Mesendoderm (in vitro differentiated cells): ENCODE measurements at regions not wholly inside any gene's neighbourhood (a gene's known extent, or its start where the extent isn't known, plus 50 kb on each side); places are given as distances from the start of the nearest gene placed in this dataset.

Experiments used
- DNase-seq: peaks from one replicate; pipeline ENCODE4 v3.0.0; 2013
- H2AK5ac ChIP-seq: 2 replicates; pipeline ENCODE4 v1.6.1; 2013; ENCODE audit warnings: low read length, inconsistent platforms
- H2BK120ac ChIP-seq: 2 replicates; pipeline ENCODE4 v1.6.1; 2013; ENCODE audit warnings: low read depth, mild to moderate bottlenecking, low read length, moderate library complexity, mixed read lengths
- H2BK15ac ChIP-seq: replicated peaks from 2 replicates; pipeline ENCODE4 v1.6.1; 2013; ENCODE audit warnings: low read depth, mild to moderate bottlenecking, moderate library complexity
- H2BK5ac ChIP-seq: 2 replicates; pipeline ENCODE4 v1.6.1; 2013; ENCODE audit warnings: low read length, inconsistent platforms
- H3K18ac ChIP-seq: 2 replicates; pipeline ENCODE4 v1.6.1; 2013; ENCODE audit warnings: mild to moderate bottlenecking, low read length, mixed read lengths
- H3K23ac ChIP-seq: one replicate; pipeline ENCODE4 v1.6.1; 2013; ENCODE audit warnings: low read length
- H3K27ac ChIP-seq: 2 replicates; pipeline ENCODE4 v1.5.1; 2013; ENCODE audit warnings: low read depth, mild to moderate bottlenecking, inconsistent platforms, low read length, moderate library complexity
- H3K27me3 ChIP-seq: 2 replicates; pipeline ENCODE4 v1.6.1; 2013; ENCODE audit warnings: low read length, control low read depth, mild to moderate bottlenecking, inconsistent platforms; ENCODE audit not compliant: insufficient read depth, poor library complexity
- H3K36me3 ChIP-seq: 2 replicates; pipeline ENCODE4 v1.6.1; 2013; ENCODE audit warnings: low read length, inconsistent platforms; ENCODE audit not compliant: control insufficient read depth, insufficient read depth
- H3K4ac ChIP-seq: one replicate; pipeline ENCODE4 v1.6.1; 2013; ENCODE audit warnings: low read depth, mild to moderate bottlenecking, low read length, moderate library complexity
- H3K4me1 ChIP-seq: 2 replicates; pipeline ENCODE4 v1.6.1; 2013; ENCODE audit warnings: low read depth, low read length, inconsistent platforms; ENCODE audit not compliant: control insufficient read depth
- H3K4me2 ChIP-seq: 2 replicates; pipeline ENCODE4 v1.6.1; 2013; ENCODE audit warnings: low read length
- H3K4me3 ChIP-seq: 2 replicates; pipeline ENCODE4 v1.5.1; 2013; ENCODE audit warnings: mild to moderate bottlenecking, low read length
- H3K56ac ChIP-seq: one replicate; pipeline ENCODE4 v1.6.1; 2013; ENCODE audit warnings: low read length
- H3K79me1 ChIP-seq: 2 replicates; pipeline ENCODE4 v1.6.1; 2013; ENCODE audit warnings: low read length, inconsistent platforms
- H3K79me2 ChIP-seq: 2 replicates; pipeline ENCODE4 v1.6.1; 2013; ENCODE audit warnings: mild to moderate bottlenecking, low read length; ENCODE audit not compliant: control insufficient read depth, insufficient read depth
- H3K9ac ChIP-seq: 2 replicates; pipeline ENCODE4 v1.6.1; 2013; ENCODE audit warnings: low read length, inconsistent platforms
- H4K5ac ChIP-seq: one replicate; pipeline ENCODE4 v1.6.1; 2013; ENCODE audit warnings: low read length
- H4K8ac ChIP-seq: one replicate; pipeline ENCODE4 v1.6.1; 2013; ENCODE audit warnings: low read depth, mild to moderate bottlenecking, control low read depth, low read length, moderate library complexity
- WGBS: extraction: QIAGEN DNeasy Blood & Tissue Kit; methylation state at CpG from one replicate; pipeline ENCODE4 v1.1.7; 2013; ENCODE audit warnings: low lambda C conversion rate, missing lambda C conversion rate; ENCODE audit not compliant: insufficient coverage; ENCODE audit errors: extremely low coverage; 5-methylcytosine and 5-hydroxymethylcytosine counted together

GRCh38 chr20:51953731-51954340 lies 151.5 kb upstream of the SALL4 start:
- Histone ChIP-seq H3K27me3 (no peaks in the 10 kb centered on the region), H3K4ac (no peak overlapping the region), H3K4me1 (peaks cover 5% of the 10 kb centered on the region), H4K5ac (no peak overlapping the region), H3K9ac (no peak overlapping the region), H3K79me2 (no peaks in the 10 kb centered on the region), H3K4me3 (no peak overlapping the region), H4K8ac (no peak overlapping the region), H3K23ac (no peak overlapping the region), H2BK120ac (no peak overlapping the region), H3K18ac (no peak overlapping the region), H3K27ac (no peak overlapping the region), H3K56ac (no peak overlapping the region), H3K4me2 (no peak overlapping the region), H2BK5ac (no peak overlapping the region), H2BK15ac (no peak overlapping the region), H3K36me3 (no peaks in the 10 kb centered on the region), H3K79me1 (no peaks in the 10 kb centered on the region), H2AK5ac (no peak overlapping the region)
- no CpG with 5 or more reads among the region's 8 CpGs for WGBS
- no peak for DNase-seq

- no peak overlapping the region for H3K4me3 ChIP-seq
- H3K4me2 ChIP-seq = no peak overlapping the region
- no peak overlapping the region for H3K56ac ChIP-seq
- no peak overlapping the region for H4K8ac ChIP-seq
- H3K27me3 ChIP-seq = no peaks in the 10 kb centered on the region
- no peak overlapping the region for H2BK5ac ChIP-seq
- no peaks in the 10 kb centered on the region for H3K79me1 ChIP-seq
- H3K36me3 ChIP-seq = no peaks in the 10 kb centered on the region
- H3K18ac ChIP-seq = no peak overlapping the region
- no CpG with 5 or more reads among the region's 4 CpGs for WGBS
- H3K9ac ChIP-seq = no peak overlapping the region
- no peak overlapping the region for H3K23ac ChIP-seq
- no peaks in the 10 kb centered on the region for H3K79me2 ChIP-seq
- H2BK120ac ChIP-seq = no peak overlapping the region
- no peak overlapping the region for H2BK15ac ChIP-seq
- no peaks in the 10 kb centered on the region for H3K4me1 ChIP-seq
- H2AK5ac ChIP-seq = no peak overlapping the region
- no peak overlapping the region for H3K4ac ChIP-seq
- H3K27ac ChIP-seq = no peak overlapping the region
- DNase-seq = no peak
- no peak overlapping the region for H4K5ac ChIP-seq
Observed at GRCh38 chr20:51950926-51951325, 148.6 kb upstream of the SALL4 start.

- H3K4me3 ChIP-seq = no peak overlapping the region
- no peak overlapping the region for H3K56ac ChIP-seq
- no peak overlapping the region for H4K8ac ChIP-seq
- H3K27me3 ChIP-seq = no peaks in the 10 kb centered on the region
- no peaks in the 10 kb centered on the region for H3K79me2 ChIP-seq
- no peak overlapping the region for H2BK120ac ChIP-seq
- no peak overlapping the region for H3K18ac ChIP-seq
- H4K5ac ChIP-seq = no peak overlapping the region
- no peak overlapping the region for H2BK5ac ChIP-seq
- no peak overlapping the region for H2AK5ac ChIP-seq
- H3K36me3 ChIP-seq = no peaks in the 10 kb centered on the region
- H3K4me1 ChIP-seq = no peaks in the 10 kb centered on the region
- H3K4ac ChIP-seq = no peak overlapping the region
- no peak overlapping the region for H3K4me2 ChIP-seq
- no peak overlapping the region for H3K9ac ChIP-seq
- no peak overlapping the region for H3K23ac ChIP-seq
- H3K79me1 ChIP-seq = no peaks in the 10 kb centered on the region
- H2BK15ac ChIP-seq = no peak overlapping the region
- H3K27ac ChIP-seq = no peak overlapping the region
- DNase-seq = no peak
Observed at GRCh38 chr20:51946586-51946985, 144.3 kb upstream of the SALL4 start.

- H2BK120ac ChIP-seq = no peak overlapping the region
- H3K4me2 ChIP-seq = no peak overlapping the region
- no peak for DNase-seq
- H4K5ac ChIP-seq = no peak overlapping the region
- no peak overlapping the region for H2BK15ac ChIP-seq
- H3K79me2 ChIP-seq = no peaks in the 10 kb centered on the region
- no peaks in the 10 kb centered on the region for H3K36me3 ChIP-seq
- no peak overlapping the region for H3K23ac ChIP-seq
- no peaks in the 10 kb centered on the region for H3K79me1 ChIP-seq
- no peaks in the 10 kb centered on the region for H3K27me3 ChIP-seq
- H3K4ac ChIP-seq = no peak overlapping the region
- no peak overlapping the region for H2AK5ac ChIP-seq
- no peak overlapping the region for H2BK5ac ChIP-seq
- no peak overlapping the region for H4K8ac ChIP-seq
- no peak overlapping the region for H3K4me3 ChIP-seq
- no peak overlapping the region for H3K18ac ChIP-seq
- no peak overlapping the region for H3K27ac ChIP-seq
- WGBS = no CpG with 5 or more reads among the region's 5 CpGs
- H3K9ac ChIP-seq = no peak overlapping the region
- H3K56ac ChIP-seq = no peak overlapping the region
- no peaks in the 10 kb centered on the region for H3K4me1 ChIP-seq
Observed at GRCh38 chr20:51945881-51946280, 143.6 kb upstream of the SALL4 start.

GRCh38 chr20:51945177-51945576 lies 142.9 kb upstream of the SALL4 start:
- Histone ChIP-seq H3K79me1 (no peaks in the 10 kb centered on the region), H3K4me1 (no peaks in the 10 kb centered on the region), H3K23ac (no peak overlapping the region), H2BK120ac (no peak overlapping the region), H3K27ac (no peak overlapping the region), H3K79me2 (no peaks in the 10 kb centered on the region), H2BK5ac (no peak overlapping the region), H3K4me2 (no peak overlapping the region), H2BK15ac (no peak overlapping the region), H3K27me3 (no peaks in the 10 kb centered on the region), H3K36me3 (no peaks in the 10 kb centered on the region), H3K4me3 (no peak overlapping the region), H4K5ac (no peak overlapping the region), H3K4ac (no peak overlapping the region), H3K9ac (no peak overlapping the region), H4K8ac (no peak overlapping the region), H3K18ac (no peak overlapping the region), H2AK5ac (no peak overlapping the region), H3K56ac (no peak overlapping the region)
- no peak for DNase-seq
- no CpG with 5 or more reads among the region's 5 CpGs for WGBS

- H2BK15ac ChIP-seq = no peak overlapping the region
- WGBS = no CpG with 5 or more reads among the region's 5 CpGs
- no peak for DNase-seq
- no peak overlapping the region for H4K8ac ChIP-seq
- H2BK5ac ChIP-seq = no peak overlapping the region
- H3K36me3 ChIP-seq = no peaks in the 10 kb centered on the region
- no peaks in the 10 kb centered on the region for H3K79me1 ChIP-seq
- no peak overlapping the region for H3K4me3 ChIP-seq
- no peak overlapping the region for H3K4me2 ChIP-seq
- H3K27ac ChIP-seq = no peak overlapping the region
- no peak overlapping the region for H3K56ac ChIP-seq
- H2BK120ac ChIP-seq = no peak overlapping the region
- no peaks in the 10 kb centered on the region for H3K4me1 ChIP-seq
- H3K18ac ChIP-seq = no peak overlapping the region
- H3K79me2 ChIP-seq = no peaks in the 10 kb centered on the region
- no peak overlapping the region for H3K9ac ChIP-seq
- H2AK5ac ChIP-seq = no peak overlapping the region
- no peak overlapping the region for H3K23ac ChIP-seq
- no peak overlapping the region for H4K5ac ChIP-seq
- no peak overlapping the region for H3K4ac ChIP-seq
- no peaks in the 10 kb centered on the region for H3K27me3 ChIP-seq
Observed at GRCh38 chr20:51943761-51944160, 141.4 kb upstream of the SALL4 start.
